GM21717 (cell line): ENCODE measurements at regions not wholly inside any gene's neighbourhood (a gene's known extent, or its start where the extent isn't known, plus 50 kb on each side); places are given as distances from the start of the nearest gene placed in this dataset.
A peak's percentile ranks its signal among the peaks of the same experiment; 100 is the strongest.
"Not testable (repeated sequence)": the region's sequence is repeated elsewhere in the genome, so short reads cannot be mapped to it uniquely, and the experiment has no call there.

ENCODE experiments used
- ATAC-seq: cut with Tn5 transposase; IDR thresholded peaks from one replicate; pipeline ENCODE4 v1.9.1; 2021; ENCODE audit warnings: mild to moderate bottlenecking, moderate library complexity; ENCODE audit not compliant: unreplicated experiment

- peak; percentile 59 for ATAC-seq
Observed at GRCh38 chr12:31906557-31907301, 52.5 kb upstream of the RESF1 start.

- ATAC-seq = no peak
Observed at GRCh38 chr12:31903025-31903424, 56.2 kb upstream of the RESF1 start.

GRCh38 chr12:31900271-31900670 is 58.9 kb upstream of the RESF1 start:
- no peak for ATAC-seq

GRCh38 chr12:31899109-31899508 is 60.1 kb upstream of the RESF1 start:
- ATAC-seq = no peak

- no peak for ATAC-seq
Observed at GRCh38 chr12:31897781-31898503, 61.3 kb upstream of the RESF1 start.

- not testable (repeated sequence) for ATAC-seq
Observed at GRCh38 chr12:31897092-31897491, 62.1 kb upstream of the RESF1 start.

- ATAC-seq = peak; percentile 98
Observed at GRCh38 chr12:31896514-31897039, 62.6 kb upstream of the RESF1 start.

- no peak for ATAC-seq
Observed at GRCh38 chr12:31895449-31896150, 63.6 kb upstream of the RESF1 start.

- ATAC-seq = no peak
Observed at GRCh38 chr12:31890295-31891285, 68.6 kb upstream of the RESF1 start.

- no peak for ATAC-seq
Observed at GRCh38 chr12:31887109-31887811, 72.0 kb upstream of the RESF1 start.

GRCh38 chr12:31882682-31883081 is 76.5 kb upstream of the RESF1 start:
- ATAC-seq = not testable (repeated sequence)

- ATAC-seq = no peak
Observed at GRCh38 chr12:31880340-31880739, 78.9 kb upstream of the RESF1 start.

GRCh38 chr12:31877884-31878283 is 81.3 kb upstream of the RESF1 start:
- ATAC-seq = no peak

- no peak for ATAC-seq
Observed at GRCh38 chr12:31876568-31877424, 82.4 kb upstream of the RESF1 start.

GRCh38 chr12:31875609-31875964 is 83.6 kb upstream of the RESF1 start:
- ATAC-seq = no peak

GRCh38 chr12:31874961-31875608 is 84.1 kb upstream of the RESF1 start:
- ATAC-seq = peak; percentile 64

GRCh38 chr12:31872831-31873604 is 86.2 kb upstream of the RESF1 start:
- ATAC-seq = no peak

- no peak for ATAC-seq
Observed at GRCh38 chr12:31869972-31870371, 89.2 kb upstream of the RESF1 start.
